Thyroid gland (tissue), 4 donors: ENCODE measurements at regions not wholly inside any gene's neighbourhood (a gene's known extent, or its start where the extent isn't known, plus 50 kb on each side); places are given as distances from the start of the nearest gene placed in this dataset.

Source experiments
- DNase-seq, 2 donors: peaks; one replicate each; pipeline ENCODE4 v3.0.0-alpha.2; 2019
- H3K27ac ChIP-seq, 3 donors: fragments of 200-600 bp; sonication (generic); 1 replicate in 2 of 3; 2 replicates in 1 of 3; pipeline ENCODE4 v1.5.1; 2016 to 2019; ENCODE audit warnings: mild to moderate bottlenecking in 1 of 3, moderate library complexity in 1 of 3
- H3K27me3 ChIP-seq: fragments of 200-600 bp; sonication (generic); one replicate; pipeline ENCODE4 v1.5.1; 2019
- H3K36me3 ChIP-seq, 2 donors: fragments of 200-600 bp; sonication (generic); one replicate each; pipeline ENCODE4 v1.5.1; 2016 to 2019
- H3K4me1 ChIP-seq, 2 donors: fragments of 200-600 bp; sonication (generic); one replicate each; pipeline ENCODE4 v1.5.1; 2017 to 2019
- H3K4me3 ChIP-seq, 3 donors: fragments of 200-600 bp; sonication (generic); replicated peaks in 1 of 3; 1 replicate in 2 of 3; 2 replicates in 1 of 3; pipeline ENCODE4 v1.5.1; 2016; ENCODE audit warnings: mild to moderate bottlenecking in 1 of 3
- H3K9me3 ChIP-seq: fragments of 200-600 bp; sonication (generic); one replicate; pipeline ENCODE4 v1.5.1; 2017
- CTCF ChIP-seq, 6 experiments: fragments of 200-600 bp in 3 of 6; fragments of 450-650 bp in 3 of 6; sonication (generic) in 3 of 6; IDR thresholded peaks; one replicate each; pipeline ENCODE4 v1.5.1; 2016 to 2019; ENCODE audit warnings: antibody characterized with exemption in 6 of 6, mild to moderate bottlenecking in 2 of 6, inconsistent platforms in 1 of 6, moderate library complexity in 1 of 6
- POLR2A ChIP-seq, 2 donors: fragments of 450-650 bp; IDR thresholded peaks; one replicate each; pipeline ENCODE4 v1.6.1; 2017; ENCODE audit warnings: antibody characterized with exemption in 2 of 2, mild to moderate bottlenecking in 2 of 2, moderate library complexity in 1 of 2
- WGBS, 2 donors: methylation state at CpG; one replicate each; pipeline ENCODE4 v1.1.5; 2017; 5-methylcytosine and 5-hydroxymethylcytosine counted together
- intact Hi-C: fragments of 100-400 bp; cut with DNase I; formaldehyde crosslinking; loops from one replicate; pipeline ENCODE4 v1.15.1; 2023

GRCh38 chr15:94041746-94042145, 189.6 kb upstream of the MCTP2 start:
- H3K4me3 ChIP-seq: no peak overlapping the region

GRCh38 chr15:94040541-94041248, 190.7 kb upstream of the MCTP2 start:
- no peak overlapping the region for H3K27ac ChIP-seq
- intact Hi-C loops: no loop called here
- H3K27me3 ChIP-seq: no peaks in the 10 kb centered on the region
- H3K4me1 ChIP-seq: no peaks in the 10 kb centered on the region
- H3K36me3 ChIP-seq: no peaks in the 10 kb centered on the region
- no peak overlapping the region for H3K4me3 ChIP-seq
- 92 to 96% methylated on average over 2 of the region's 2 CpGs for WGBS, 2 donors
- TF ChIP-seq POLR2A (IDR thresholded peaks at IDR 0.05) (no peak), CTCF (IDR thresholded peaks at IDR 0.05) (no peak)
- no peak for DNase-seq
- H3K9me3 ChIP-seq: no peaks in the 10 kb centered on the region

More at GRCh38 chr15:94041746-94042145, 189.6 kb upstream of the MCTP2 start:
- Histone ChIP-seq H3K9me3 (no peaks in the 10 kb centered on the region), H3K27ac (no peak overlapping the region), H3K36me3 (no peaks in the 10 kb centered on the region), H3K4me1 (no peaks in the 10 kb centered on the region), H3K27me3 (no peaks in the 10 kb centered on the region)
- WGBS, 2 donors: 79 to 81% methylated on average over 3 of the region's 3 CpGs
- DNase-seq: no peak
- no peak for TF ChIP-seq POLR2A (IDR thresholded peaks at IDR 0.05)
- TF ChIP-seq CTCF (IDR thresholded peaks at IDR 0.05): no peak
- intact Hi-C loops: no loop called here

GRCh38 chr15:94036156-94036555, 195.2 kb upstream of the MCTP2 start:
- no peak overlapping the region for H3K4me3 ChIP-seq
- no peak overlapping the region for H3K27ac ChIP-seq
- 56 to 87% methylated on average over 2 of the region's 2 CpGs for WGBS, 2 donors
- no peak for DNase-seq
- H3K27me3 ChIP-seq: no peaks in the 10 kb centered on the region
- no peaks in the 10 kb centered on the region for H3K9me3 ChIP-seq
- TF ChIP-seq POLR2A (IDR thresholded peaks at IDR 0.05): no peak
- TF ChIP-seq CTCF (IDR thresholded peaks at IDR 0.05): no peak
- intact Hi-C loops: no loop called here
- H3K36me3 ChIP-seq: no peaks in the 10 kb centered on the region
- no peaks in the 10 kb centered on the region for H3K4me1 ChIP-seq

GRCh38 chr15:94033683-94034020, 197.7 kb upstream of the MCTP2 start:
- DNase-seq: no peak
- no peaks in the 10 kb centered on the region for H3K4me1 ChIP-seq
- TF ChIP-seq POLR2A (IDR thresholded peaks at IDR 0.05): no peak
- no peak for TF ChIP-seq CTCF (IDR thresholded peaks at IDR 0.05)
- intact Hi-C loops: no loop called here
- no peak overlapping the region for H3K4me3 ChIP-seq
- no peaks in the 10 kb centered on the region for H3K36me3 ChIP-seq
- H3K9me3 ChIP-seq: no peaks in the 10 kb centered on the region
- 91 to 93% methylated on average over 7 to 16 of the region's 17 CpGs for WGBS, 2 donors
- H3K27me3 ChIP-seq: no peaks in the 10 kb centered on the region
- no peak overlapping the region for H3K27ac ChIP-seq

GRCh38 chr15:94033014-94033682, 198.2 kb upstream of the MCTP2 start:
- H3K27ac ChIP-seq: no peak overlapping the region
- intact Hi-C loops: no loop called here
- H3K4me3 ChIP-seq: no peak overlapping the region
- WGBS, 2 donors: 65 to 75% methylated on average over 8 of the region's 8 CpGs
- no peak for DNase-seq
- H3K4me1 ChIP-seq: no peaks in the 10 kb centered on the region
- no peak for TF ChIP-seq POLR2A (IDR thresholded peaks at IDR 0.05)
- TF ChIP-seq CTCF (IDR thresholded peaks at IDR 0.05): no peak
- no peaks in the 10 kb centered on the region for H3K27me3 ChIP-seq
- H3K9me3 ChIP-seq: no peaks in the 10 kb centered on the region
- no peaks in the 10 kb centered on the region for H3K36me3 ChIP-seq
